ENCODE measurements at regions not wholly inside any gene's neighbourhood (a gene's known extent, or its start where the extent isn't known, plus 50 kb on each side); places are given as distances from the start of the nearest gene placed in this dataset.

DNA sequence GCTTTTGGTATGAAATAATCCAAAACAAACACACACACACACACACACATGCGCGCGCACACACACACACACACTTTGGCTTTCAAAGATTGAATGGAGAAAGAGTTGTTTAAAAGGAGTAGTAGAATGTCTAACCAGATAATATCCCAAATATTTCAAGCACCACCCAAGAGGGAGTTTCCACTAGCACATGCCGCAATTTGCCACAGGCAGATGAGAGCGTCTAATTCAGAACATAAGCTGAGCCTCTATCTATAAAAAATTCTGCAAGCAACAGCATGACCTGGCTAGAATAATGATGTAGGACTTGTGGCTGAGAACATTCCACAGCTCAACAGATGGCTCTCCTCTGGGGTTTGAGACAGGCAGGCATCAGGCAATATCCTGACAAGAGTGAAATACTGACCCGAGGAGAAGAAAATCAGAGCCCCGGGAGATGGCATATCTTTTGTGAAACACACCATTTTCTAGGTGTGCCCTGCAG, 302.5 kb upstream of the GADL1 start (continued):
- TF ChIP-seq SMARCC2 (IDR thresholded peaks at IDR 0.05) (no peak), MLLT10 (CRISPR knock-in tag; IDR thresholded peaks at IDR 0.05) (no peak), CHD4 (IDR thresholded peaks at IDR 0.05; ENCODE audit: borderline replicate concordance, low read length) (no peak), PAWR (CRISPR knock-in tag; IDR thresholded peaks at IDR 0.05; ENCODE audit: borderline replicate concordance) (no peak), RBFOX2 (IDR thresholded peaks at IDR 0.05; ENCODE audit: low read depth, low read length) (no peak), PRPF4 (IDR thresholded peaks at IDR 0.05; ENCODE audit: low read depth, low read length, poor library complexity, severe bottlenecking) (no peak), TAF1 (CRISPR knock-in tag; IDR thresholded peaks at IDR 0.05) (no peak), ZFP36L1 (CRISPR knock-in tag; IDR thresholded peaks at IDR 0.05) (no peak), SMARCE1 (IDR thresholded peaks at IDR 0.05; ENCODE audit: borderline replicate concordance) (no peak), ZNF782 (CRISPR knock-in tag; IDR thresholded peaks at IDR 0.05; ENCODE audit: borderline replicate concordance) (no peak)
- TF ChIP-seq, protein P1, sequence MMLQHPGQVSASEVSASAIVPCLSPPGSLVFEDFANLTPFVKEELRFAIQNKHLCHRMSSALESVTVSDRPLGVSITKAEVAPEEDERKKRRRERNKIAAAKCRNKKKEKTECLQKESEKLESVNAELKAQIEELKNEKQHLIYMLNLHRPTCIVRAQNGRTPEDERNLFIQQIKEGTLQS (CRISPR knock-in tag; IDR thresholded peaks at IDR 0.05), result no peak
- TF ChIP-seq, protein P2, sequence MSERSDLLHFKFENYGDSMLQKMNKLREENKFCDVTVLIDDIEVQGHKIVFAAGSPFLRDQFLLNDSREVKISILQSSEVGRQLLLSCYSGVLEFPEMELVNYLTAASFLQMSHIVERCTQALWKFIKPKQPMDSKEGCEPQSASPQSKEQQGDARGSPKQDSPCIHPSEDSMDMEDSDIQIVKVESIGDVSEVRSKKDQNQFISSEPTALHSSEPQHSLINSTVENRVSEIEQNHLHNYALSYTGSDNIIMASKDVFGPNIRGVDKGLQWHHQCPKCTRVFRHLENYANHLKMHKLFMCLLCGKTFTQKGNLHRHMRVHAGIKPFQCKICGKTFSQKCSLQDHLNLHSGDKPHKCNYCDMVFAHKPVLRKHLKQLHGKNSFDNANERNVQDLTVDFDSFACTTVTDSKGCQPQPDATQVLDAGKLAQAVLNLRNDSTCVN (CRISPR knock-in tag; IDR thresholded peaks at IDR 0.05; ENCODE audit: borderline replicate concordance), result no peak

DNA sequence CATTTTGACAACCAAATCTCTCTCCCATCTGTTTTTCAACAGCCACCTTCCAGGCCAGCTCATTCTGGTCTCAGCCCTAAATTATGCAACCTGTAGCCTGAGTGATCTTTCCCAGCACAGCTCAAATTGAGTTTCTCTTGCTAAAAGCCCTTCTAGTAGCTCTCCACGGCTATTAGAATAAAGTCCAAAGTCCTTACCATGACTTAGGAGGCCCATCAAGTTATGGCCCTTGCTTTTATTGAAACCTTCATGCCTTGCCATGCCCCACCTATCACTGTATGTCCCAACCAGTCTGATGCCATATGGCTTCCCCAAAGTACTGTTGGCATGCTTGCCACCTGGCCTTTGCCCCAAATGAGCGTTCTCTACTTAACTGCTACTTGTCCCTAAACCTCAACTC, 303.5 kb upstream of the GADL1 start:
- no peak for DNase-seq (ENCODE audit: low spot score)
- ChIA-PET POLR2A (no interaction called here), CTCF (ENCODE audit: low intra/inter-chr PET ratio, low total read pairs) (no interaction called here)
- Histone ChIP-seq H3K36me3 (replicated peaks in 1 of 2; ENCODE audit: control insufficient read depth in 1 of 2, insufficient read depth in 2 of 2, low read length in 2 of 2) (no peaks in the 10 kb centered on the region), H3K79me2 (ENCODE audit: insufficient read depth, low read length) (no peaks in the 10 kb centered on the region), H3K9me3 (ENCODE audit: low read length) (no peaks in the 10 kb centered on the region), H4K20me1 (ENCODE audit: insufficient read depth, low read length) (no peaks in the 10 kb centered on the region), H3K4me2 (ENCODE audit: low read depth, low read length) (no peak overlapping the region), H3K27ac (ENCODE audit: extremely low read length, insufficient read depth, low read length) (no peak overlapping the region), H3K9ac (ENCODE audit: insufficient read depth, low read depth, low read length) (no peak overlapping the region), H3K4me1 (ENCODE audit: insufficient read depth, low read length) (peaks cover 17% of the 10 kb centered on the region), H3K4me3 (replicated peaks in 1 of 3; ENCODE audit: insufficient read depth in 1 of 3, low read depth in 2 of 3, low read length in 3 of 3) (no peak overlapping the region), H3K27me3 (ENCODE audit: control insufficient read depth in 1 of 2, insufficient read depth in 2 of 2, low read length in 2 of 2) (no peaks in the 10 kb centered on the region), H2AFZ (ENCODE audit: low read length) (no peak overlapping the region)
- 40% methylated on average over 2 of the region's 2 CpGs for WGBS (ENCODE audit: low lambda C conversion rate)
- ATAC-seq, result 0 out of 3 replicates have a peak, but pooled peaks have one; percentile 24
- TF ChIP-seq, protein P3, sequence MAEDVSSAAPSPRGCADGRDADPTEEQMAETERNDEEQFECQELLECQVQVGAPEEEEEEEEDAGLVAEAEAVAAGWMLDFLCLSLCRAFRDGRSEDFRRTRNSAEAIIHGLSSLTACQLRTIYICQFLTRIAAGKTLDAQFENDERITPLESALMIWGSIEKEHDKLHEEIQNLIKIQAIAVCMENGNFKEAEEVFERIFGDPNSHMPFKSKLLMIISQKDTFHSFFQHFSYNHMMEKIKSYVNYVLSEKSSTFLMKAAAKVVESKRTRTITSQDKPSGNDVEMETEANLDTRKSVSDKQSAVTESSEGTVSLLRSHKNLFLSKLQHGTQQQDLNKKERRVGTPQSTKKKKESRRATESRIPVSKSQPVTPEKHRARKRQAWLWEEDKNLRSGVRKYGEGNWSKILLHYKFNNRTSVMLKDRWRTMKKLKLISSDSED (CRISPR knock-in tag; IDR thresholded peaks at IDR 0.05), result no peak
- 0 out of 2 replicates have a peak, but pooled peaks have one; percentile 10 for TF ChIP-seq ZNF644 (CRISPR knock-in tag; IDR thresholded peaks at IDR 0.05; ENCODE audit: low read depth)
- FAIRE-seq, result no peak
- in situ Hi-C loops (cut with HindIII; ENCODE audit: extremely low pct_ligation_motif_present, low pct_unique_long_range_greater_than_20kb), result no loop called here
- intact Hi-C loops (cut with micrococcal nuclease; ENCODE audit: unreplicated experiment), result no loop called here
- BruUV-seq (replicated peaks), result no TSS peak

Measured in HepG2 (cell line).